Adrenal gland (tissue), 5 donors: ENCODE measurements at regions not wholly inside any gene's neighbourhood (a gene's known extent, or its start where the extent isn't known, plus 50 kb on each side); places are given as distances from the start of the nearest gene placed in this dataset.

Experiments used
- POLR2A ChIP-seq, 2 donors: fragments of 450-650 bp; IDR thresholded peaks; one replicate each; pipeline ENCODE4 v1.6.1; 2017; ENCODE audit warnings: antibody characterized with exemption in 2 of 2, mild to moderate bottlenecking in 2 of 2, moderate library complexity in 1 of 2
- TF ChIP-seq, protein P1 (sequence below), 6 experiments: fragments of 450-650 bp in 4 of 6; fragments of 200-600 bp in 2 of 6; sonication (generic) in 1 of 6; IDR thresholded peaks; 1 replicate in 5 of 6; 2 replicates in 1 of 6; pipeline versions ENCODE4 v1.5.1 to v1.8.0; 2016 to 2021; ENCODE audit warnings: antibody characterized with exemption in 6 of 6, mild to moderate bottlenecking in 2 of 6, moderate library complexity in 1 of 6
- donor health status: DM: no; HTN: no; CAD: no.

DNA sequence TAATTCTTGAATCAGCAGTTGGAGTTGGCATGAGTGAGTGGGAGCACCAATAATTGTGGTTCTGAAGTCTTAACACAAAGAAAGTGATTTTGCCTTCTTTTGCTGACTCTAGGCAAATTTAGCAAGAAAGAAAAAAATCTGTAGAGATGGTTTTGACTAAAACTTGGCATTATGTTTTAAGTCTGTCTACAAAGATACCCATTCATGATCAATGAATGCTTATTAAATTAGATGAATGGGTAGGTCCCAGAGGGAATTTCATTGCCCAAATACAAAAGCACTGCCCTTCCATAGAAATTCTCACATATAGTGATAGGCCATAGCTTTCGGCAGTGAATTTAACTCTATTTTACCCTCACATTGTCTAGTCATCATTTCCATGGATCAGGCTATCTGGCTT, 428.6 kb upstream of the ADAMTSL1 start:
- TF ChIP-seq, protein P1, sequence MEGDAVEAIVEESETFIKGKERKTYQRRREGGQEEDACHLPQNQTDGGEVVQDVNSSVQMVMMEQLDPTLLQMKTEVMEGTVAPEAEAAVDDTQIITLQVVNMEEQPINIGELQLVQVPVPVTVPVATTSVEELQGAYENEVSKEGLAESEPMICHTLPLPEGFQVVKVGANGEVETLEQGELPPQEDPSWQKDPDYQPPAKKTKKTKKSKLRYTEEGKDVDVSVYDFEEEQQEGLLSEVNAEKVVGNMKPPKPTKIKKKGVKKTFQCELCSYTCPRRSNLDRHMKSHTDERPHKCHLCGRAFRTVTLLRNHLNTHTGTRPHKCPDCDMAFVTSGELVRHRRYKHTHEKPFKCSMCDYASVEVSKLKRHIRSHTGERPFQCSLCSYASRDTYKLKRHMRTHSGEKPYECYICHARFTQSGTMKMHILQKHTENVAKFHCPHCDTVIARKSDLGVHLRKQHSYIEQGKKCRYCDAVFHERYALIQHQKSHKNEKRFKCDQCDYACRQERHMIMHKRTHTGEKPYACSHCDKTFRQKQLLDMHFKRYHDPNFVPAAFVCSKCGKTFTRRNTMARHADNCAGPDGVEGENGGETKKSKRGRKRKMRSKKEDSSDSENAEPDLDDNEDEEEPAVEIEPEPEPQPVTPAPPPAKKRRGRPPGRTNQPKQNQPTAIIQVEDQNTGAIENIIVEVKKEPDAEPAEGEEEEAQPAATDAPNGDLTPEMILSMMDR (IDR thresholded peaks at IDR 0.05), result no peak
- no peak for TF ChIP-seq POLR2A (IDR thresholded peaks at IDR 0.05)
